SH-SY5Y (cell line): ENCODE measurements at regions not wholly inside any gene's neighbourhood (a gene's known extent, or its start where the extent isn't known, plus 50 kb on each side); places are given as distances from the start of the nearest gene placed in this dataset.

Experiments used
- GATA2 ChIP-seq: IDR thresholded peaks from 2 replicates; pipeline ENCODE4 v1.6.1; 2011; ENCODE audit warnings: mild to moderate bottlenecking, low read depth, low read length
- GATA3 ChIP-seq: IDR thresholded peaks from 2 replicates; pipeline ENCODE4 v1.6.1; 2011; ENCODE audit warnings: low read depth, mild to moderate bottlenecking, low read length, moderate library complexity

DNA sequence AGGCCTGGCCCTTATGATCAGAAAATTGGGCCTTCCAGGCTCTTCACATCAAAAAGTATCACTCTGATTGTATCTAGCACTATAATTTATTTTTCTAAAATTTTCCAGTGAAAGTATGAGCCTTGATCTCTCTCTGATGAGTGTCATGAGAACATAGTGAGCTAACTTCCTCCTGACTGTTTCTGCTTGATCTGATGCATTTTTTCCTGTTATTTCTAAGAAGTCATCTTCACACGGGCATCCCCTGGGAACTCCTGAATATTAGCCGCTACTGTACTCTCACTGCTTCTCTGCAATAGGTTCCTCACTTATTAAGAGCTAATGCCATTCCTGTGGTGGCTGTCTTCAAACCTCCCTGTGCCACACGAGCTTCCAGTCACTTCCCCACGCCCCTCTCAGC, 63.1 kb upstream of the ZPBP start:
- no peak for TF ChIP-seq GATA2
- TF ChIP-seq GATA3 = no peak
